Keratinocyte (primary cell): ENCODE measurements at regions not wholly inside any gene's neighbourhood (a gene's known extent, or its start where the extent isn't known, plus 50 kb on each side); places are given as distances from the start of the nearest gene placed in this dataset.

ENCODE experiments used
- CTCF ChIP-seq, 3 experiments: IDR thresholded peaks in 1 of 3; conservative IDR thresholded peaks in 1 of 3; optimal IDR thresholded peaks in 1 of 3; 2 replicates in 2 of 3; 3 replicates in 1 of 3; pipeline versions ENCODE3 to v1.5.1; 2011; ENCODE audit warnings: low read length in 3 of 3, mild to moderate bottlenecking in 3 of 3, moderate library complexity in 2 of 3, control low read depth in 1 of 3, inconsistent platforms in 1 of 3; ENCODE audit not compliant: insufficient read depth in 2 of 3; ENCODE audit errors: extremely low read depth in 1 of 3
- EZH2 ChIP-seq: IDR thresholded peaks from one replicate; pipeline ENCODE4 v1.6.1; 2012; ENCODE audit warnings: inconsistent platforms, mild to moderate bottlenecking, low read length, moderate library complexity

DNA sequence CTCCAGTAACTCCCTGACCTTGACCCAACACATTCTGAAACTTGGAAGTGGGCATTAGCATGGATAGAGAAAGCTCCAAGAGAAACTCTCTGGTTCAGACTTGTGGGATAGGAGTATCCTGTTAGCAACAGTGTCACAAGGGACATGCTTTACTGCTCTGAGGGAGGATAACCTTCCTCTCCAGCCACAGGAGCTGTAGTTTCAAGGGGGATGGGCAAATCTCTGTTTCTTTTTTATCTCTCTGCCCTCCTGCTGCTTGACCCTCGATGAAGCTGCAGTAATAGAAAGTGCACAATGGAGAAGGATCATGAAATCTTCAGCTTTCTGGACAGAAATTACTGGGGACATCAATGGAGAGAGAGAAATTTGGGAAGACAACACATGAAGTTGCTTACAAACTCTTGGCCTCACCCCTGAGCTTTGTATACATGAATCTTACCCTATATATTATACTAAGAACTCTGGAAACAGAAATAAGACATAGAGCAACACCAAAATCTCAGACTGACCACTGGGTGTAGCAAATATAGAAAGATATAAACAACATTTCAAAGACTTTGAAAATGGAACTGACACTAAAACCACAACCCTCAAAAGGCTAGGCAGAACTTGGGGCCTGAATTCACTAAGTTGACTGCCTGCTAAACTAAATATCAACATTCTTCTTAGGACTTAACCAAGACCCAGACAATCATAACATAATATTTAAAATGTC, 471.0 kb upstream of the MEF2C start:
- TF ChIP-seq EZH2: no peak
- TF ChIP-seq CTCF (optimal IDR thresholded peaks at IDR 0.05 in 1 of 3, IDR thresholded peaks at IDR 0.05 in 1 of 3, conservative IDR thresholded peaks at IDR 0.05 in 1 of 3; ENCODE audit: extremely low read depth in 1 of 3, insufficient read depth in 2 of 3, low read length in 3 of 3): no peak
